Kidney glomerular epithelial cell (primary cell): ENCODE measurements at regions not wholly inside any gene's neighbourhood (a gene's known extent, or its start where the extent isn't known, plus 50 kb on each side); places are given as distances from the start of the nearest gene placed in this dataset.
"Not testable (repeated sequence)": the region's sequence is repeated elsewhere in the genome, so short reads cannot be mapped to it uniquely, and the experiment has no call there.

ENCODE experiments used
- DNase-seq: peaks from one replicate; lab custom pipeline; 2025; lab: John Stamatoyannopoulos, UW

DNA sequence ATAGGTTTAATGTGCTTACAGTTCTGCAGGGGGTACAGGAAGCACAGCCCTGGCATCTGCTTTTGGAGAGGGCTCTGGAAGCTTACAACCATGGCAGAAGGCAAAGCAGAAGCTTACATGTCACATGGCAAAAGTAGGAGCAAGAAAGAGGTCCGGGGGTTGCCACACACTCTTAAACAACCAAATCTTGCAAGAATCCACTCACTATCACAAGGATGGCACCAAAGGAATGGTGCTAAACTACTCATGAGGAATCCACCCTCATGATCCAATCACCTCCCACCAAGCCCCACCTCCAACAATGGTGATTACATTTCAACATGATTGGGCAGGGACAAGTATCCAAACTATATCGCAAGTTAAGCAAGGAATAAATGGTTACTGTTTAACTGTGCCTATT lies 255.8 kb upstream of the AVPR1A start:
- DNase-seq: no peak

DNA sequence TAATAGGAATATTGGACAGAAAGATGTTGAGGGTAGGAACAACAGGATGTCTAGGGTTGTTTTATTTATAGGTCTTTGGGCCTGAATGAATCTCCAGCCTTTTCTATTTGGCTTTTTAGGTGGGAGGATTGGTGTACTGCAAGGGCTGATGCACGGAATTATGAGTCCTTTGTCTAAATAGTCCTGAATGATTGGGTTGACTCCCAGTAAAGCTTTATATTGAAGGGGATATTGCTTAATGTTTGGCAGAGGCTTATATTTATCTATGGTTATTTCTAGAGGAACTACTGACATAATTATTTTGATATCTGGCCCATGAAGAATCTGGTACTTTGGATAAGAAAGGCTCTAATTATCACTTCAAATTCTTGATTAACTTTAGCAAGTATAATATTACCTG lies 253.6 kb upstream of the AVPR1A start:
- no peak for DNase-seq

GRCh38 chr12:63403256-63403655 lies 252.3 kb upstream of the AVPR1A start:
- DNase-seq: no peak

DNA sequence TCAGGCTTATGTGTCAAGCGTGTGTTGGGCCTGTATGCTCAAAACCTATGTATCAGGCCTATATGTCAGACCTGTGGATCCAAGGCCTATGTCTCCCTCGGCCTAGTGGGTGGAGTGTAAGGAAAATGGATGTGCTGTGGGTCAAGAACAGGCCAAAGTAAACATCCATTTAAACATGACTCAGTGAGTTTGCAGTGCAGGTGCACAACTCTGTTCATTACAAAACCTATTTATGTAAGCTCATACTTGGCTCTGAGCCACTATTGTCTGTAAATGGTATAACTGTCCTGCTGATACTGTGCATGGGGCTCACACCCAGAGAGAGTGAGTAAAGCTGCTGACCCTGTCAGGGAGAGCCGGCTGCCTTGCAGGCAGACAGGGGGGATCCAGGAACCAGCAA lies 249.7 kb upstream of the AVPR1A start:
- peak; percentile 70 for DNase-seq

DNA sequence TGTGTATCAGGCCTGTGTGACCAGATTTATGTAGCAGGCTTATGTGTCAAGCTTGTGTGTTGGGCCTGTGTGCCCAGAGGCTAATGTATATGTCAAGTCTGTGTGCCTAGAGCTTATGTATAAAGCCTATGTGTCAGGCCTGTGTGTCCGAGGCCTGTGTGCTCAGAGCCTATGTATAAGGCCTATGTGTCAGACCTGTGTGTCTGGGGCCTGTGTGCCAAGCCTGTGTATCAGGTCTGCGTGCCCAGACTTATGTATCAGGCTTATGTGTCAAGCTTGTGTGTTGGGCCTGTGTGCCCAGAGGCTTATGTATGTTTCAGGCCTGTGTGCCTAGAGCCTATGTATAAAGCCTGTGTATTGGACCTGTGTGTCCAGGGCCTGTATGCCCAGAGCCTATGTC lies 249.3 kb upstream of the AVPR1A start:
- no peak for DNase-seq

GRCh38 chr12:63397807-63398206 lies 246.8 kb upstream of the AVPR1A start:
- no peak for DNase-seq

GRCh38 chr12:63396135-63396534 lies 245.1 kb upstream of the AVPR1A start:
- DNase-seq: no peak

GRCh38 chr12:63394983-63395382 lies 244.0 kb upstream of the AVPR1A start:
- no peak for DNase-seq

- DNase-seq: no peak
These were observed 243.3 kb upstream of the AVPR1A start for GRCh38 chr12:63394349-63394748.

GRCh38 chr12:63389211-63389610 lies 238.2 kb upstream of the AVPR1A start:
- no peak for DNase-seq

DNA sequence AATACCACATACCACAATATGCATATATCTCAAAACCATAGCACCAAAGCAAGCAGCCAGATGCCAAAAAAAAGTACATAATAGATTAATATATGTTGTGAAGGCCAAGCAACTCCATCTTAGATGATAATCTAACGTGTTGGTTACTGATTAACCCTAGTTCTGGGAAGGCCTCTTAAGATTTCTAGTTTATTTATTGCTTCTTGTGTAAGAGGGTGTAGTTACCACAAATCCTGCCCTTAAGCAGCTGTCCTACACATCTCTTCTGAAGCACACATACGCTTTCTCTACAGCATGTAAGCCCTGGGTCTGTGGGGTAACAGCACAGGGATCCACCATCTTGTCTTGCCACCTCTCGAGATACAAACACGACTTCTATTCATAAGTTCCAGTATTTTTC lies 236.8 kb upstream of the AVPR1A start:
- no peak for DNase-seq

DNA sequence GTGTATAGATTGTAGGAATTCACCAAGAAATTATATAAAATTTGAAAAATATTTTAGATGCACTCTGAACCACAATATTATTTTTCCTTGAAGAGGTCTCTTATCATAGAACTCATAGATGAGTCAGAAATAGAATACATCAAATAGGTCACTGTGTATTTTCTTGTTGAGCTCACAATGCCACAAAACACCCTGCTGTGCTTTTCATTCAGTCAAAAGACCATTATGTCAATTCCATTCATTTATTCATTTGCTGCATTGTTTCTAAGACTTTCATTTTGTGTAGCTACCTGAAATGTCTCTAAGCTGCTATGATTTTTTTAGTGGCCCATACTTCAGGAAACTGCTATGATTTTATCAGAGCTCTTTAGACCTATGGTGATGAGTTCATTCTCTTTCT lies 231.9 kb upstream of the AVPR1A start:
- no peak for DNase-seq

GRCh38 chr12:63362791-63363190 lies 211.8 kb upstream of the AVPR1A start:
- DNase-seq: peak; percentile 22

DNA sequence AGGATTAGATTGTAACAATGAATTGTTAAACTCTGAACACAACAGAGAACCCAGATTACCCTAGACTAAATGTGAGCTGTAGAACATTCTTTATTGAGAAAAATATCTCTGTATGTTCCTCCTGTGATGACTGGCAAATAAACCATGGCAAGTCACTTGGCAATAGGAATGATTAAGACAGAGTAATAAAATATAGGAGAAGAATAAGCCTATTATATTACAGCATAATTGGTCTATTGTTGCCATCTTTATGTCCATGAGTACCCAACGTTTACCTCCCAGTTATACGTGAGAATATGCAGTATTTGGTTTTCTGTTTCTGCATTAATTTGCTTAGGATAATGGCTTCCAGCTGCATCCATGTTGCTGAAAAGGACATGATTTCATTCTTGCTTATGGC lies 211.2 kb upstream of the AVPR1A start:
- DNase-seq: no peak

DNA sequence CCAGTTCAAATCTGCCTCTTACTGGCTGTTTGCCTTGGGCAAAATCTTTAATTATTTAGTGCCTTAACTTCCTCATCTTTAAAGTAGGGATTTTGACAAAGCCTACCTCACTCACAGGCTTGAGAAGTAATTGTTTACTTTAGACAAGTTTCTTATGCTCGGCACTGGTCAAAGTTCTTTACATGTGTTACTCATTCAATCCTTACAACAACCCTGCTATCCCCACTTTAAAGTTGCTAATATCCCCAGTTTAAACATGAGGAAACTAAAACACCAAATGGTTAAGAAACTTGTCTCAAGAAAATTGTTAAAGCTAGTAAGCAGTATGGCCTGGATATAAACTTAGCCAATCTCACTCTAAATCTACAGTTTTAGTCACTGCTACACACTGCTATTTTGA lies 204.0 kb upstream of the AVPR1A start:
- DNase-seq: no peak

- DNase-seq: no peak
These were observed 202.6 kb upstream of the AVPR1A start for GRCh38 chr12:63353559-63353958.

DNA sequence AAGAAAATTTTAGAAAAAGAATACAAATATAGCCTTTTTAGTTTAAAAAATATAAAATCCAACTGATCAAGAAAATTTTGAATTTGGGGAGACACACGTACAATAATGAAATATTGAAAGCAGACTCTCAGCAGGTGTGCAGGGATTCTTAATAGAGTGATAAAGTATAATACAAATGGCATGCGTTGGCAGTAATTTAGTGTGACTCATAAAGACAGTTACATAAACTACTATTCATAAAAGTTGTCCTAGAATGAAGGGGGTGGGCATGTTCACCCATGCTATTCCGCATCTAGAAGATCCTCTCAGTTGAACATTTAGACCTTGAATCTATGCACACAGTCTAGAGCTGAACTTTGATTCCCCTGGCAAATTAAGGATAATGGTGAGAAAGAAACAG lies 200.4 kb upstream of the AVPR1A start:
- DNase-seq: no peak

DNA sequence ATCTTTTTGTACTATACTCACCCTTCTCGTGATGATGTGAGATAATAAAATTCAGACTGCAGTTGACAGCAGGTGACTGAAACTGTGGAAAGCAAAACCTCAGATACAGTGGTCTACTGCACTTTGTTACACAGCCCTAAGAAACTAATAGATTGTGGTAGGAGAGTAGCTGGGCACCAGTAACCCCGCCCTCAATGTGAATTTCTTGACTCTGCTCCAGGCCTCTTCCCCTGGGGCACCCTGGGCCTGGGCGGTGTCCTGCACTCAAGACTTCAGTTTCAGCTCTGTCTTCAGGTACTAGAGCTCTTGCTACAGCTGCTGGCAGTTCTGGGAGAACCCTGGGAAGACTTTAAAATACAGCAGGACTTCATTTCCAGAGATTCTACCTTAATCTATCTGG lies 197.6 kb upstream of the AVPR1A start:
- no peak for DNase-seq

GRCh38 chr12:63337158-63337557 lies 186.2 kb upstream of the AVPR1A start:
- DNase-seq: not testable (repeated sequence)

- DNase-seq: no peak
These were observed 175.3 kb upstream of the AVPR1A start for GRCh38 chr12:63326260-63326659.

DNA sequence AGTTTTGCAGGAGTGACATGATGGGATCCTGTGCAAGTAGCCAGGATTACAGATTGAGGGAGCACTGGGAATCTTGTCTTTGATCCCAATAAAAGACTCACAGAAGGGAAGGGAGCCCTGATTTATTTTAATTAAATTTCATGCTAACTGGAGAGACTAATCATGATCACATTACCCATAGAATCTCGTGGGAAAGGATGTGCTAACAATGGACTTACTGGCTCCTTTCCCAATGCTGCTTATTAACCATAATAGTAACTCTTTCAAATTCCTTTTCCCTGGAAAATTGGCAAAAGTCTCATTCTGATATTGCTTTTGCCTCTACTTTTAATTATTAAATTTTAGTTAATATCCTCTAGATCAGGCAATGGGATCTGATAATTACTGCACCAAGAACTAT lies 174.8 kb upstream of the AVPR1A start:
- no peak for DNase-seq

GRCh38 chr12:63323942-63324341 lies 172.9 kb upstream of the AVPR1A start:
- no peak for DNase-seq

DNA sequence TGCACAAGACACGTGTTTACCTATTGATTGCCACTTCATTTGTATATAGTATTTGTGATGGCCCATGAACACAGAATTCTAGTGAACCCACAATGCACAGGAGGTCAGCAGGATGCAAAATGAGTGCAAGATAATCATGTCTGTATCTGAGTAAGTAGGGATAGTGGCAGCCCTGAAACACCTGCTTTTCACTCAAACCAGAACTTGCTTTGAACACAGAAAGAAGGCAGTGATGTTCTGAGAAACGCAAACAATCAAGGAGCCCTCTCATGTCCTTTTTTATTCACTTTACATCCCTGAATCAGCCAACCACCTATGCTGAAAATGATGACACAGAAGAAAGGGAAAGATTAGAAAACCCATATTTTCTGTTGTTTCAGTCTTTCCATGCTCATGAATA lies 170.4 kb upstream of the AVPR1A start:
- DNase-seq: no peak

DNA sequence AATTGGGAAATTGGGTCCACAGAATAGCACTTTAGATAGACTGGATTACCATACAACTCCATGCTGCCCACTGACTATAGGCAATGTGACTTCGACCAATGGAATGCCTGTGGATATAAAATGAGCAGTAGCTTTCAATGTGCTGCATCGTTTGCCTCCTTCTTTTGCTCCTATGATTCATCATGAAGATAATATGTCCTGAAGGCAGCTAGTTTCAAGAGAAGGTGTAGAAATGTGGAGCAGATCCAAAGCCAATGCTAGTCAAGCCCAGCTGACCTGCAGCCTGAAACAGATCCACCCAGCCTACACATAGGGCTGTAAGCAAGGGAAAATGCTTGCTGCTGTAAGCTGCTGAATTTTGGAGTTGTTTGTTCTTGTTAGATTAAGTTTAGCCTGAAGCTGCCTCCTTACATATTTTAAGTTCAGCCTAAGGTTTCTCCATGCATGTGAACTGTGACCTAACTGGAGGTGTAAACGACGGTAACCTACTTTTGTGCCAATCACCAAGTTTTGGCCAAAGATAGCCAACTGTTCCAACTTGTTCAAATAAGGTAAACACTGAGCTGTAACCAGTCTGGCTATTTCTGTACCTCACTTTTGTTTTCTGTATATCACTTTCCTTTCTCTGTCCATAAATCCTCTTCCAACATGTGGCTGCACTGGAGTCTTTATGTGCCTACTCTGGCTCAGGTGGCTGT lies 169.1 kb upstream of the AVPR1A start:
- peak; percentile 32 for DNase-seq

DNA sequence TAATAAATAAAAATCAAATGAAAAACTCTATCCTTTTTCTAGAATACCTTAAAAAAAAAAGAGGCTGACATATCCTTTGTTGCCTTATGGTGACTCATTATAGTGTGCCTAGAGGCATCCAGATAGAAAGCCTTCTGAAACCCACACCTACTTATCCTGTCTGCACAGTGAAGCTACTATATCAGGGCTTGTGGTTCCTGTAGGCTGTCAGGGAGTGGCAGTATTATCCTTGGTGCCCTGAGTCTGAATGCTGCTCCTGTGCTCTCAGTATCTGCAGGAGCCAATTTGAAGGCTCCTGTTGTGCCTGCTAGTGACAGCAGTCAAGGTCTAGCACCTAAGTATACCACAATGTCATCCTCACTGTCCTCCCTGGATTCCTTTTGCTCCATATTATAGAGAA lies 168.4 kb upstream of the AVPR1A start:
- peak; percentile 90 for DNase-seq
